Gastrocnemius medialis (tissue), 4 donors: ENCODE measurements at regions not wholly inside any gene's neighbourhood (a gene's known extent, or its start where the extent isn't known, plus 50 kb on each side); places are given as distances from the start of the nearest gene placed in this dataset.

Source experiments
- ATAC-seq, 2 donors: fragments of 150-250 bp; one replicate each; pipeline ENCODE4 v1.9.1; 2016
- DNase-seq, 2 donors: peaks; one replicate each; pipeline ENCODE4 v3.0.0-alpha.2; 2019
- H3K27ac ChIP-seq, 4 donors: fragments of 200-600 bp; sonication (generic); 1 replicate in 1 of 4; 2 replicates in 3 of 4; pipeline ENCODE4 v1.5.1; 2016 to 2018; ENCODE audit warnings: mild to moderate bottlenecking in 2 of 4, moderate library complexity in 1 of 4
- H3K27me3 ChIP-seq, 3 donors: fragments of 200-600 bp; sonication (generic) in 2 of 3; 1 replicate in 1 of 3; 2 replicates in 2 of 3; pipeline versions ENCODE4 v1.5.1 to v1.6.0; 2016 to 2019; ENCODE audit warnings: mild to moderate bottlenecking in 1 of 3, moderate library complexity in 1 of 3
- H3K36me3 ChIP-seq, 2 donors: fragments of 200-600 bp; sonication (generic) in 1 of 2; one replicate each; pipeline ENCODE4 v1.5.1; 2017 to 2018
- H3K4me1 ChIP-seq, 2 donors: fragments of 200-600 bp; sonication (generic) in 1 of 2; one replicate each; pipeline ENCODE4 v1.5.1; 2016 to 2017; ENCODE audit warnings: mild to moderate bottlenecking in 2 of 2
- H3K4me3 ChIP-seq, 4 donors: fragments of 200-600 bp; sonication (generic) in 3 of 4; 1 replicate in 1 of 4; 2 replicates in 3 of 4; pipeline ENCODE4 v1.5.1; 2016 to 2019; ENCODE audit warnings: mild to moderate bottlenecking in 2 of 4
- H3K9me3 ChIP-seq, 3 donors: fragments of 200-600 bp; sonication (generic) in 2 of 3; 1 replicate in 1 of 3; 2 replicates in 2 of 3; pipeline ENCODE4 v1.5.1; 2016 to 2019
- POLR2A ChIP-seq, 2 donors: fragments of 450-650 bp; IDR thresholded peaks; one replicate each; pipeline ENCODE4 v1.6.1; 2017; ENCODE audit warnings: antibody characterized with exemption in 2 of 2, mild to moderate bottlenecking in 2 of 2, moderate library complexity in 2 of 2
- in situ Hi-C, 4 donors: fragments of 200-750 bp; cut with MboI; loops; one replicate each; pipeline versions ENCODE4 v1.15.0 to v1.8.0; 2017; ENCODE audit warnings: low sequenced_read_pairs in 4 of 4
- intact Hi-C: fragments of 100-400 bp; cut with DNase I; formaldehyde crosslinking; loops from one replicate; pipeline ENCODE4 v1.15.1; 2023; ENCODE audit warnings: low total_unique reads
- TF ChIP-seq, protein P1 (sequence below), 5 experiments: fragments of 450-650 bp in 3 of 5; fragments of 200-600 bp in 2 of 5; sonication (generic) in 2 of 5; IDR thresholded peaks in 4 of 5; conservative IDR thresholded peaks in 1 of 5; 1 replicate in 4 of 5; 2 replicates in 1 of 5; pipeline ENCODE4 v1.5.1; 2016 to 2019; ENCODE audit warnings: antibody characterized with exemption in 5 of 5, mild to moderate bottlenecking in 3 of 5, moderate library complexity in 3 of 5

GRCh38 chr20:48139262-48140041, 354.2 kb upstream of the SULF2 start:
- no peaks in the 10 kb centered on the region for H3K4me1 ChIP-seq
- no peaks in the 10 kb centered on the region for H3K9me3 ChIP-seq
- no peak for ATAC-seq
- H3K4me3 ChIP-seq, result no peak overlapping the region
- intact Hi-C loops (no loop called here), in situ Hi-C loops (no loop called here)
- no peak for DNase-seq
- H3K27me3 ChIP-seq, result no peaks in the 10 kb centered on the region
- H3K27ac ChIP-seq, result no peak overlapping the region
- no peaks in the 10 kb centered on the region for H3K36me3 ChIP-seq
- TF ChIP-seq, protein P1, sequence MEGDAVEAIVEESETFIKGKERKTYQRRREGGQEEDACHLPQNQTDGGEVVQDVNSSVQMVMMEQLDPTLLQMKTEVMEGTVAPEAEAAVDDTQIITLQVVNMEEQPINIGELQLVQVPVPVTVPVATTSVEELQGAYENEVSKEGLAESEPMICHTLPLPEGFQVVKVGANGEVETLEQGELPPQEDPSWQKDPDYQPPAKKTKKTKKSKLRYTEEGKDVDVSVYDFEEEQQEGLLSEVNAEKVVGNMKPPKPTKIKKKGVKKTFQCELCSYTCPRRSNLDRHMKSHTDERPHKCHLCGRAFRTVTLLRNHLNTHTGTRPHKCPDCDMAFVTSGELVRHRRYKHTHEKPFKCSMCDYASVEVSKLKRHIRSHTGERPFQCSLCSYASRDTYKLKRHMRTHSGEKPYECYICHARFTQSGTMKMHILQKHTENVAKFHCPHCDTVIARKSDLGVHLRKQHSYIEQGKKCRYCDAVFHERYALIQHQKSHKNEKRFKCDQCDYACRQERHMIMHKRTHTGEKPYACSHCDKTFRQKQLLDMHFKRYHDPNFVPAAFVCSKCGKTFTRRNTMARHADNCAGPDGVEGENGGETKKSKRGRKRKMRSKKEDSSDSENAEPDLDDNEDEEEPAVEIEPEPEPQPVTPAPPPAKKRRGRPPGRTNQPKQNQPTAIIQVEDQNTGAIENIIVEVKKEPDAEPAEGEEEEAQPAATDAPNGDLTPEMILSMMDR (IDR thresholded peaks at IDR 0.05 in 4 of 5, conservative IDR thresholded peaks at IDR 0.05 in 1 of 5), result no peak
- TF ChIP-seq POLR2A (IDR thresholded peaks at IDR 0.05), result no peak

DNA sequence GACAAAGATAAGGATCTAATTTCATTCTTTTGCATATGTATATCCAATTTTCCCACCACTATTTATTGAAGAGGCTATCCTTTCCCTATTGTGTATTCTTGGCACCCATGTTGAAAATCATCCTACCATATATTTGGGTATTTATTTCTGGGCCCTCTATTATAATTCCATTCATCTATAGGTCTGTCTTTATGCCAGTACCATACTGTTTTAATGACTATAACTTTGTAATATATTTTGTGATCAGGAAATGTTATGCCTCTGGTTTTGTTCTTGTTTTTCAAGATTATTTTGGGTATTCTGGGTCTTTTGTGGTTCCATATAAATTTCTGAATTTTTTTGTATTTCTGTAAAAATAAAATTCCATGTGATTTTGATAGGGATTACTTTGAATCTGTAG, 347.6 kb upstream of the SULF2 start:
- in situ Hi-C loops, result no loop called here

DNA sequence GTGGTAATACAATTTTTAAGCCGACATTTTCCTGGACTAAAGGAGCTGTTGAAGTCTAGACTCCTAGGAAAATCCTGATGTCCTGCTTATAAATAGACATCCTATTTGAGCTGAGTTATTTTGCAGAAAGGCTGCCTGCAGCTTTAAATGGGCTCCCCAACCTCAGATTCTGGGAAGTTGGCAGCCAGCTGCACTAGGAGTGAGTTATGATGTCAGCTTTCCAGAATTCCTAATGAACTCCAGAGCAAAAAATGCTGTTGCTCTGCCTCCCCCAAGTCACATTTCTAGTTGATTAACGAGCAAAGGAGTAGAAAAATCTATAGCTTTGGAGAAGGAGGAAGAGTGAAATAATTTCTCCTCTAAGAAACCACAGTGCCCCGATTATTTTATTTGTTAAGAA, 346.3 kb upstream of the SULF2 start:
- TF ChIP-seq POLR2A (IDR thresholded peaks at IDR 0.05), result no peak
- TF ChIP-seq, protein P1 (IDR thresholded peaks at IDR 0.05 in 4 of 5, conservative IDR thresholded peaks at IDR 0.05 in 1 of 5), result no peak
- intact Hi-C loops, result no loop called here
- H3K36me3 ChIP-seq, result no peaks in the 10 kb centered on the region
- DNase-seq (no peak), ATAC-seq (no peak)
- no peak overlapping the region for H3K27ac ChIP-seq
- H3K4me1 ChIP-seq, result no peaks in the 10 kb centered on the region
- H3K27me3 ChIP-seq, result no peaks in the 10 kb centered on the region
- H3K4me3 ChIP-seq, result no peak overlapping the region
- in situ Hi-C loops, result no loop called here
- H3K9me3 ChIP-seq, result peaks cover 0 to 17% (median 0%) of the 10 kb centered on the region in 3 donors

More for the DNA sequence above, 347.6 kb upstream of the SULF2 start:
- Histone ChIP-seq H3K36me3 (no peaks in the 10 kb centered on the region), H3K4me3 (no peak overlapping the region), H3K4me1 (no peaks in the 10 kb centered on the region), H3K9me3 (peaks cover 0 to 17% (median 0%) of the 10 kb centered on the region in 3 donors), H3K27me3 (no peaks in the 10 kb centered on the region), H3K27ac (no peak overlapping the region)
- TF ChIP-seq, protein P1 (IDR thresholded peaks at IDR 0.05 in 4 of 5, conservative IDR thresholded peaks at IDR 0.05 in 1 of 5), result no peak
- no peak for TF ChIP-seq POLR2A (IDR thresholded peaks at IDR 0.05)
- ATAC-seq, result no peak
- intact Hi-C loops, result no loop called here
- DNase-seq, result no peak

- Histone ChIP-seq H3K4me3 (no peak overlapping the region), H3K9me3 (peaks cover 0 to 17% (median 0%) of the 10 kb centered on the region in 3 donors), H3K27ac (no peak overlapping the region), H3K4me1 (no peaks in the 10 kb centered on the region), H3K36me3 (no peaks in the 10 kb centered on the region), H3K27me3 (no peaks in the 10 kb centered on the region)
- TF ChIP-seq POLR2A (IDR thresholded peaks at IDR 0.05), result no peak
- TF ChIP-seq, protein P1 (IDR thresholded peaks at IDR 0.05 in 4 of 5, conservative IDR thresholded peaks at IDR 0.05 in 1 of 5), result no peak
- in situ Hi-C loops (no loop called here), intact Hi-C loops (no loop called here)
- ATAC-seq (peak in 1 of 2 donors; percentile 24), DNase-seq (no peak)
Measured at GRCh38 chr20:48129345-48129942, 344.2 kb upstream of the SULF2 start.
